ENCODE measurements at regions not wholly inside any gene's neighbourhood (a gene's known extent, or its start where the extent isn't known, plus 50 kb on each side); places are given as distances from the start of the nearest gene placed in this dataset.

DNA sequence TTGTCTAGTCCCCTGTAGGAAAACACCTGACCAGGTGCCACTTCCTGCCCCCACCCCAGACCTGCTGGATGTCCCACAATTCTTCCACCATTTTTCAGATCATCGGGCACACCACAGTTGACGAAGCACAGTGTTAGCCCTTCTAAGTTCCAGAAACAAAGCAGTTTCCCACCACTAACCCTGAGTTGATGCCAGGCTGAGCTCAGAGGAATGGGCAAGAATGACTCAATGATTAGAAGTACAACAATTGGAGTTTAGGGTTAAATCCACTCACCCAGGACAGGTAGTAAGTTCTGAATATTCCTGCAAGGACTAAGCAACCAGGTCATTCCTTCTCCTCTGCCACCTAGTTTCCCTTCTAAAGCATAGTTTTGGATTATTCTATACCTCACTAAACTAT is 979.8 kb downstream of the BCL11B start:
- no peak overlapping the region for H4K5ac ChIP-seq (ENCODE audit: low read depth, low read length)
- CTCF ChIA-PET, result no interaction called here
- DNase-seq, result no peak
- no peaks in the 10 kb centered on the region for H3K4me1 ChIP-seq (ENCODE audit: control insufficient read depth, insufficient read depth, low read length)
- intact Hi-C loops (cut with micrococcal nuclease), result no loop called here
- no peak for TF ChIP-seq ELK1 (IDR thresholded peaks at IDR 0.05; ENCODE audit: borderline replicate concordance, low read depth, low read length)
- TF ChIP-seq RAD21 (IDR thresholded peaks at IDR 0.05; ENCODE audit: low read length), result no peak
- TF ChIP-seq USF2 (IDR thresholded peaks at IDR 0.05; ENCODE audit: low read depth, low read length), result no peak
- TF ChIP-seq MAFK (IDR thresholded peaks at IDR 0.05; ENCODE audit: low read depth, low read length), result no peak
- TF ChIP-seq BHLHE40 (IDR thresholded peaks at IDR 0.05; ENCODE audit: low read depth, low read length), result no peak
- TF ChIP-seq CHD1 (IDR thresholded peaks at IDR 0.05; ENCODE audit: low read depth, low read length), result no peak
- TF ChIP-seq FOS (IDR thresholded peaks at IDR 0.05; ENCODE audit: low read depth, low read length), result no peak
- TF ChIP-seq SMC3 (IDR thresholded peaks at IDR 0.05; ENCODE audit: low read depth, low read length), result no peak
- ATAC-seq (ENCODE audit: low read depth), result no peak
- no peak overlapping the region for H2BK5ac ChIP-seq (ENCODE audit: low read depth, low read length, poor library complexity, severe bottlenecking)
- no peak overlapping the region for H3K4me3 ChIP-seq (ENCODE audit: insufficient read depth, low read depth, low read length)
- no TSS peak for BruUV-seq (replicated peaks)
- H4K8ac ChIP-seq (ENCODE audit: low read depth in 2 of 2, low read length in 2 of 2), result no peak overlapping the region
- no peak overlapping the region for H3K18ac ChIP-seq (ENCODE audit: low read depth, low read length)
- POLR2A ChIA-PET (ENCODE audit: unreplicated experiment), result no interaction called here
- H3K56ac ChIP-seq (ENCODE audit: extremely low read depth, insufficient read depth, low read length), result no peak overlapping the region
- dilution Hi-C loops (cut with HindIII; ENCODE audit: low sequenced_read_pairs, unreplicated experiment), result no loop called here
- H2BK15ac ChIP-seq (ENCODE audit: low read depth, low read length), result no peak overlapping the region
- H2AFZ ChIP-seq (replicated peaks; ENCODE audit: low read length, poor library complexity), result no peak overlapping the region
- H3K9me1 ChIP-seq (ENCODE audit: insufficient read depth, low read length), result no peaks in the 10 kb centered on the region
- no peak overlapping the region for H2AK9ac ChIP-seq (replicated peaks; ENCODE audit: low read depth, low read length, poor library complexity)
- H3K9ac ChIP-seq (ENCODE audit: low read depth, low read length), result no peak overlapping the region
- no peak overlapping the region for H2BK120ac ChIP-seq (ENCODE audit: low read depth, low read length)
- H3K14ac ChIP-seq (replicated peaks; ENCODE audit: low read depth, low read length), result no peak overlapping the region
- no CpG with 5 or more reads among the region's 2 CpGs for WGBS, 2 experiments (ENCODE audit: extremely low coverage in 2 of 2, insufficient read length in 1 of 2)
- in situ Hi-C loops (cut with MboI; ENCODE audit: low sequenced_read_pairs), result no loop called here
- H3K79me1 ChIP-seq (ENCODE audit: low read depth in 1 of 2, low read length in 2 of 2), result no peaks in the 10 kb centered on the region
- H2BK20ac ChIP-seq (ENCODE audit: low read depth, low read length), result no peak overlapping the region
- H3K4ac ChIP-seq (ENCODE audit: low read depth, low read length), result no peak overlapping the region
- H3K9me3 ChIP-seq (ENCODE audit: control insufficient read depth, insufficient read depth, low read length), result peaks cover 36% of the 10 kb centered on the region
- H3K27ac ChIP-seq (ENCODE audit: insufficient read depth, low read length), result no peak overlapping the region
- no peak overlapping the region for H4K91ac ChIP-seq (ENCODE audit: insufficient read depth, low read depth, low read length)
- H3K23ac ChIP-seq (ENCODE audit: low read depth, low read length), result no peak overlapping the region
- no peak overlapping the region for H3K4me2 ChIP-seq (ENCODE audit: low read depth, low read length)
- H2AK5ac ChIP-seq (ENCODE audit: low read depth, low read length), result no peak overlapping the region
- no peaks in the 10 kb centered on the region for H3K27me3 ChIP-seq (ENCODE audit: control insufficient read depth, insufficient read depth, low read length)
- no peaks in the 10 kb centered on the region for H4K20me1 ChIP-seq (ENCODE audit: insufficient read depth, low read length)
- H3K36me3 ChIP-seq (ENCODE audit: control insufficient read depth, insufficient read depth, low read length), result no peaks in the 10 kb centered on the region

All from IMR-90 (cell line).